Glomerular visceral epithelial cell (primary cell): ENCODE measurements at regions not wholly inside any gene's neighbourhood (a gene's known extent, or its start where the extent isn't known, plus 50 kb on each side); places are given as distances from the start of the nearest gene placed in this dataset.
A peak's percentile ranks its signal among the peaks of the same experiment; 100 is the strongest.

Source experiments
- DNase-seq: peaks from one replicate; pipeline ENCODE4 v3.0.0-alpha.2; 2016; ENCODE audit errors: extremely low spot score

- no peak for DNase-seq
These were observed 209.2 kb upstream of the NR2F2 start for GRCh38 chr15:96121086-96121920.

- peak; percentile 31 for DNase-seq
These were observed 208.1 kb upstream of the NR2F2 start for GRCh38 chr15:96122077-96123027.

GRCh38 chr15:96123028-96123400 is 207.5 kb upstream of the NR2F2 start:
- no peak for DNase-seq

- no peak for DNase-seq
These were observed 206.8 kb upstream of the NR2F2 start for GRCh38 chr15:96123630-96124187.

- no peak for DNase-seq
These were observed 206.1 kb upstream of the NR2F2 start for GRCh38 chr15:96124436-96124835.

- peak; percentile 18 for DNase-seq
These were observed 204.6 kb upstream of the NR2F2 start for GRCh38 chr15:96125721-96126415.

GRCh38 chr15:96126859-96127258 is 203.6 kb upstream of the NR2F2 start:
- no peak for DNase-seq

- no peak for DNase-seq
These were observed 199.8 kb upstream of the NR2F2 start for GRCh38 chr15:96130734-96131133.

- DNase-seq = no peak
These were observed 198.4 kb upstream of the NR2F2 start for GRCh38 chr15:96132126-96132525.

- no peak for DNase-seq
These were observed 195.1 kb upstream of the NR2F2 start for GRCh38 chr15:96135166-96136093.

- DNase-seq = no peak
These were observed 191.5 kb upstream of the NR2F2 start for GRCh38 chr15:96138985-96139384.

- no peak for DNase-seq
These were observed 188.0 kb upstream of the NR2F2 start for GRCh38 chr15:96142498-96142897.

- DNase-seq = no peak
These were observed 185.8 kb upstream of the NR2F2 start for GRCh38 chr15:96144734-96145133.

- DNase-seq = no peak
These were observed 183.8 kb upstream of the NR2F2 start for GRCh38 chr15:96146726-96147125.

GRCh38 chr15:96147267-96147666 is 183.2 kb upstream of the NR2F2 start:
- DNase-seq = no peak

- DNase-seq = no peak
These were observed 180.2 kb upstream of the NR2F2 start for GRCh38 chr15:96150254-96150653.

GRCh38 chr15:96151749-96152148 is 178.8 kb upstream of the NR2F2 start:
- peak; percentile 16 for DNase-seq

GRCh38 chr15:96153929-96154328 is 176.6 kb upstream of the NR2F2 start:
- no peak for DNase-seq

- no peak for DNase-seq
These were observed 171.6 kb upstream of the NR2F2 start for GRCh38 chr15:96158938-96159337.

GRCh38 chr15:96160269-96160668 is 170.2 kb upstream of the NR2F2 start:
- no peak for DNase-seq

GRCh38 chr15:96160800-96161199 is 169.7 kb upstream of the NR2F2 start:
- no peak for DNase-seq
